Loucy (cell line): ENCODE measurements at regions not wholly inside any gene's neighbourhood (a gene's known extent, or its start where the extent isn't known, plus 50 kb on each side); places are given as distances from the start of the nearest gene placed in this dataset.
A peak's percentile ranks its signal among the peaks of the same experiment; 100 is the strongest.

Experiments
- H2AFZ ChIP-seq: fragments of 200-600 bp; sonication (generic); 2 replicates; pipeline ENCODE4 v1.6.0; 2016; ENCODE audit warnings: antibody characterized with exemption, mild to moderate bottlenecking, low read length, moderate library complexity
- H3F3A ChIP-seq: fragments of 200-600 bp; 2 replicates; pipeline ENCODE4 v1.6.0; 2016; ENCODE audit warnings: antibody characterized with exemption, low read depth, mild to moderate bottlenecking
- H3K27me3 ChIP-seq: fragments of 200-600 bp; sonication (generic); 2 replicates; pipeline ENCODE4 v1.6.1; 2014; ENCODE audit warnings: low read length, mild to moderate bottlenecking; ENCODE audit not compliant: insufficient read depth, poor library complexity, severe bottlenecking
- H3K36me3 ChIP-seq: fragments of 200-600 bp; sonication (generic); 2 replicates; pipeline ENCODE4 v1.6.1; 2016; ENCODE audit warnings: low read length; ENCODE audit not compliant: insufficient read depth
- H3K4me1 ChIP-seq: fragments of 200-600 bp; sonication (generic); 2 replicates; pipeline ENCODE4 v1.5.1; 2014; ENCODE audit warnings: low read length, mild to moderate bottlenecking; ENCODE audit not compliant: insufficient read depth, poor library complexity, severe bottlenecking
- H3K4me2 ChIP-seq: fragments of 200-600 bp; sonication (generic); 2 replicates; pipeline ENCODE4 v1.6.0; 2014; ENCODE audit warnings: antibody characterized with exemption, low read length, low read depth, mild to moderate bottlenecking; ENCODE audit not compliant: poor library complexity, severe bottlenecking
- H3K4me3 ChIP-seq: fragments of 200-600 bp; sonication (generic); 2 replicates; pipeline ENCODE4 v1.5.1; 2014; ENCODE audit warnings: low read length, mild to moderate bottlenecking, mixed read lengths; ENCODE audit not compliant: poor library complexity, severe bottlenecking
- H3K79me2 ChIP-seq: fragments of 200-600 bp; sonication (generic); 2 replicates; pipeline ENCODE4 v1.6.1; 2014; ENCODE audit warnings: low read length; ENCODE audit not compliant: insufficient read depth
- H3K9ac ChIP-seq: fragments of 200-600 bp; sonication (generic); 2 replicates; pipeline ENCODE4 v1.6.0; 2014; ENCODE audit warnings: mild to moderate bottlenecking, low read depth, low read length, moderate library complexity; ENCODE audit not compliant: poor library complexity, severe bottlenecking
- H3K9me2 ChIP-seq: fragments of 200-600 bp; sonication (generic); replicated peaks from 2 replicates; pipeline ENCODE4 v1.6.1; 2016; ENCODE audit warnings: low read depth, low read length, mixed read lengths
- H3K9me3 ChIP-seq: fragments of 200-600 bp; sonication (generic); 2 replicates; pipeline ENCODE4 v1.6.1; 2014; ENCODE audit warnings: mild to moderate bottlenecking, antibody characterized with exemption, low read length, low read depth; ENCODE audit not compliant: insufficient read depth
- H4K20me1 ChIP-seq: fragments of 200-600 bp; sonication (generic); 2 replicates; pipeline ENCODE4 v1.6.0; 2014; ENCODE audit warnings: antibody characterized with exemption, low read length, mild to moderate bottlenecking; ENCODE audit not compliant: insufficient read depth, poor library complexity, severe bottlenecking
- EZH2phosphoT487 ChIP-seq: fragments of 200-600 bp; IDR thresholded peaks from 2 replicates; pipeline ENCODE4 v1.6.1; 2018; ENCODE audit warnings: antibody characterized with exemption, mild to moderate bottlenecking, moderate library complexity, borderline replicate concordance
- TF ChIP-seq, protein P1 (sequence below): fragments of 200-600 bp; sonication (generic); conservative IDR thresholded peaks from 2 replicates; pipeline ENCODE4 v1.5.1; 2014; ENCODE audit warnings: mild to moderate bottlenecking, antibody characterized with exemption, low read length

GRCh38 chr14:97010491-97011160, 213.4 kb downstream of the VRK1 start:
- no peaks in the 10 kb centered on the region for H3K36me3 ChIP-seq
- H3F3A ChIP-seq, result no peaks in the 10 kb centered on the region
- no peak overlapping the region for H3K4me2 ChIP-seq

GRCh38 chr14:97013878-97014277, 216.7 kb downstream of the VRK1 start:
- Histone ChIP-seq H3K79me2 (no peaks in the 10 kb centered on the region), H3K4me3 (no peak overlapping the region), H3K4me1 (no peaks in the 10 kb centered on the region), H3K9ac (no peak overlapping the region), H2AFZ (no peak overlapping the region), H3K4me2 (no peak overlapping the region), H3K9me3 (no peaks in the 10 kb centered on the region), H3K9me2 (no peaks in the 10 kb centered on the region), H3K36me3 (no peaks in the 10 kb centered on the region), H4K20me1 (no peaks in the 10 kb centered on the region), H3F3A (no peaks in the 10 kb centered on the region), H3K27me3 (no peaks in the 10 kb centered on the region)
- TF ChIP-seq, protein P1, sequence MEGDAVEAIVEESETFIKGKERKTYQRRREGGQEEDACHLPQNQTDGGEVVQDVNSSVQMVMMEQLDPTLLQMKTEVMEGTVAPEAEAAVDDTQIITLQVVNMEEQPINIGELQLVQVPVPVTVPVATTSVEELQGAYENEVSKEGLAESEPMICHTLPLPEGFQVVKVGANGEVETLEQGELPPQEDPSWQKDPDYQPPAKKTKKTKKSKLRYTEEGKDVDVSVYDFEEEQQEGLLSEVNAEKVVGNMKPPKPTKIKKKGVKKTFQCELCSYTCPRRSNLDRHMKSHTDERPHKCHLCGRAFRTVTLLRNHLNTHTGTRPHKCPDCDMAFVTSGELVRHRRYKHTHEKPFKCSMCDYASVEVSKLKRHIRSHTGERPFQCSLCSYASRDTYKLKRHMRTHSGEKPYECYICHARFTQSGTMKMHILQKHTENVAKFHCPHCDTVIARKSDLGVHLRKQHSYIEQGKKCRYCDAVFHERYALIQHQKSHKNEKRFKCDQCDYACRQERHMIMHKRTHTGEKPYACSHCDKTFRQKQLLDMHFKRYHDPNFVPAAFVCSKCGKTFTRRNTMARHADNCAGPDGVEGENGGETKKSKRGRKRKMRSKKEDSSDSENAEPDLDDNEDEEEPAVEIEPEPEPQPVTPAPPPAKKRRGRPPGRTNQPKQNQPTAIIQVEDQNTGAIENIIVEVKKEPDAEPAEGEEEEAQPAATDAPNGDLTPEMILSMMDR, result no peak
- no peak for TF ChIP-seq EZH2phosphoT487

More at GRCh38 chr14:97010491-97011160, 213.4 kb downstream of the VRK1 start:
- no peaks in the 10 kb centered on the region for H3K9me3 ChIP-seq
- no peaks in the 10 kb centered on the region for H3K27me3 ChIP-seq
- TF ChIP-seq, protein P1, result 0 out of 2 replicates have a peak, but pooled peaks have one; percentile 17
- no peak for TF ChIP-seq EZH2phosphoT487
- no peak overlapping the region for H3K9ac ChIP-seq
- no peaks in the 10 kb centered on the region for H3K4me1 ChIP-seq
- no peak overlapping the region for H2AFZ ChIP-seq
- no peaks in the 10 kb centered on the region for H3K79me2 ChIP-seq
- H3K9me2 ChIP-seq, result no peaks in the 10 kb centered on the region
- H3K4me3 ChIP-seq, result no peak overlapping the region
- no peaks in the 10 kb centered on the region for H4K20me1 ChIP-seq

- no peak overlapping the region for H3K4me2 ChIP-seq
- TF ChIP-seq, protein P1, result no peak
- no peak for TF ChIP-seq EZH2phosphoT487
- no peaks in the 10 kb centered on the region for H3K4me1 ChIP-seq
Measured at GRCh38 chr14:97021001-97021400, 223.8 kb downstream of the VRK1 start.

More at GRCh38 chr14:97021001-97021400, 223.8 kb downstream of the VRK1 start:
- Histone ChIP-seq H3K9me2 (no peaks in the 10 kb centered on the region), H3K36me3 (no peaks in the 10 kb centered on the region), H3K4me3 (no peak overlapping the region), H3K9ac (no peak overlapping the region), H3F3A (no peaks in the 10 kb centered on the region), H2AFZ (no peak overlapping the region), H3K27me3 (no peaks in the 10 kb centered on the region), H4K20me1 (no peaks in the 10 kb centered on the region), H3K79me2 (no peaks in the 10 kb centered on the region), H3K9me3 (no peaks in the 10 kb centered on the region)
